NT2/D1 (cell line): ENCODE measurements at regions not wholly inside any gene's neighbourhood (a gene's known extent, or its start where the extent isn't known, plus 50 kb on each side); places are given as distances from the start of the nearest gene placed in this dataset.
"Not testable (repeated sequence)": the region's sequence is repeated elsewhere in the genome, so short reads cannot be mapped to it uniquely, and the experiment has no call there.

Experiments
- DNase-seq: peaks from one replicate; pipeline ENCODE4 v3.0.0-alpha.2; 2011; ENCODE audit warnings: low read depth, low spot score
- H3K27me3 ChIP-seq: 2 replicates; pipeline ENCODE4 v1.6.0; 2011; ENCODE audit warnings: mild to moderate bottlenecking; ENCODE audit not compliant: insufficient read length, insufficient read depth
- H3K36me3 ChIP-seq: 2 replicates; pipeline ENCODE4 v1.6.1; 2011; ENCODE audit warnings: mild to moderate bottlenecking, low read length, mixed read lengths; ENCODE audit not compliant: insufficient read depth, insufficient read length
- H3K4me1 ChIP-seq: 2 replicates; pipeline ENCODE4 v1.5.1; 2011; ENCODE audit not compliant: insufficient read depth, insufficient read length
- H3K4me3 ChIP-seq: 2 replicates; pipeline ENCODE4 v1.5.1; 2011; ENCODE audit warnings: low read depth; ENCODE audit not compliant: insufficient read length
- H3K9ac ChIP-seq: 2 replicates; pipeline ENCODE4 v1.6.0; 2011; ENCODE audit warnings: low read depth; ENCODE audit not compliant: insufficient read length
- H3K9me3 ChIP-seq: 2 replicates; pipeline ENCODE4 v1.5.1; 2011; ENCODE audit warnings: mild to moderate bottlenecking, low read length; ENCODE audit not compliant: insufficient read depth
- SUZ12 ChIP-seq: IDR thresholded peaks from 2 replicates; pipeline ENCODE4 v1.6.1; 2011; ENCODE audit not compliant: insufficient read length, insufficient read depth; ENCODE audit errors: extremely low read depth
- YY1 ChIP-seq: IDR thresholded peaks from 2 replicates; pipeline ENCODE4 v1.6.1; 2011; ENCODE audit not compliant: insufficient read length, insufficient read depth
- ZNF274 ChIP-seq: IDR thresholded peaks from 2 replicates; pipeline ENCODE4 v1.6.1; 2011; ENCODE audit warnings: mild to moderate bottlenecking, low read depth, low read length

DNA sequence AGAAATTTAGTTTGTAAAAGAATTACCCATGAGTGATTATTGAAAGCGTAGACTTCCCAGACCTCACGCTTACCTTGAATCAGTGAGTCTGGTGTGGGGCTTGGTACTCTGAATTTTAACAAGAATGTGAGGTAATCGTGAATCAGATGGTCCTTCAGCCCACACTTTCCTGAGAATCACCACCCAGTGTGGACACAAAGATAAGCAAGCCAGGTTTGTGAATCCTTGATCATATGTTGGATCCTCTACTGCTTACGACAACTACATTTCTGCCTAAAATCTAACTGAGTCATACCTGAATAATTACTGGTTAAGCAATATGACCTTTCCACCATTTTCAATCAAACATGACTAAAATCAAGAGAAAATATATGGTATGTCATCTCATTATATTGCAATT, 589.3 kb downstream of the TFAP2A start:
- Histone ChIP-seq H3K36me3 (no peaks in the 10 kb centered on the region), H3K9me3 (no peaks in the 10 kb centered on the region), H3K27me3 (no peaks in the 10 kb centered on the region), H3K4me3 (no peak overlapping the region), H3K9ac (no peak overlapping the region), H3K4me1 (no peaks in the 10 kb centered on the region)
- TF ChIP-seq ZNF274 = no peak
- no peak for TF ChIP-seq SUZ12
- no peak for TF ChIP-seq YY1
- DNase-seq = no peak

DNA sequence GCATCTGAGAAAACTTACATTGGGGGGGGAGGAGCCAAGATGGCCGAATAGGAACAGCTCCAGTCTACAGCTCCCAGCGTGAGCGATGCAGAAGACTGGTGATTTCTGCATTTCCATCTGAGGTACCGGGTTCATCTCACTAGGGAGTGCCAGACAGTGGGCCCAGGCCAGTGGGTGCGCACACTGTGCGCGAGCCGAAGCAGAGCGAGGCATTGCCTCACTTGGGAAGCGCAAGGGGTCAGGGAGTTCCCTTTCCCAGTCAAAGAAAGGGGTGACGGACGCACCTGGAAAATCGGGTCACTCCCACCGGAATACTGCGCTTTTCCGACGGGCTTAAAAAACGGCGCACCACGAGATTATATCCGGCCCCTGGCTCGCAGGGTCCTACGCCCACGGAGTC, 604.1 kb downstream of the TFAP2A start:
- H3K9me3 ChIP-seq = 0 out of 2 replicates have a peak, but pooled peaks cover 11% of the 10 kb centered on the region
- H3K4me3 ChIP-seq = peak overlapping the region; percentile 19
- H3K36me3 ChIP-seq, H3K27me3 ChIP-seq, DNase-seq, H3K4me1 ChIP-seq, H3K9ac ChIP-seq: not testable (repeated sequence)

GRCh38 chr6:9810286-9810685, 604.6 kb downstream of the TFAP2A start:
- H3K36me3 ChIP-seq = no peaks in the 10 kb centered on the region
- no peak for TF ChIP-seq SUZ12
- no peak for TF ChIP-seq YY1
- no peak for TF ChIP-seq ZNF274
- DNase-seq = peak; percentile 2
- H3K4me3 ChIP-seq = peak overlapping the region; percentile 19
- H3K27me3 ChIP-seq = no peaks in the 10 kb centered on the region
- 0 out of 2 replicates have a peak, but pooled peaks cover 11% of the 10 kb centered on the region for H3K9me3 ChIP-seq
- H3K9ac ChIP-seq = peak overlapping the region; percentile 44
- no peaks in the 10 kb centered on the region for H3K4me1 ChIP-seq

DNA sequence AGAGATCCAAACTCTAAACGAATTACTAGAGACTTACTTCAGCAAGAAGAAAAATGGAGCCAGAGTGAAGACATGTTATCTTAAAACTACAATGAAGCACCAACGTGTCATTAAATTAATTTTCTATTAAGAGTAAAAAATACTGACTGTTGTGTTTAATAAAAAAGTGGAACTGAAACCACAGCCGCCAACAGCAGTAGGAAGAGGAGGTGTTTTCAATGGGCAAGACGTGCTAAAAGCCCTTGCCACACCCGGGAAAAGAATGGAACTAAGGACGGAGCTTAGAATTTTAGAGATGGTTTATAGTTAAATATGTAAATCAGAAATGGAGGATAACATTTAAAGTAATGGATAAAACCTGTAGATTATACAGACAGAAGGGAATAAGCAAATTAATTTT, 608.7 kb downstream of the TFAP2A start:
- peaks cover 3% of the 10 kb centered on the region for H3K36me3 ChIP-seq
- no peak overlapping the region for H3K9ac ChIP-seq
- H3K9me3 ChIP-seq = 0 out of 2 replicates have a peak, but pooled peaks cover 11% of the 10 kb centered on the region
- TF ChIP-seq YY1 (no peak), SUZ12 (no peak)
- no peak for DNase-seq
- H3K27me3 ChIP-seq = no peaks in the 10 kb centered on the region
- H3K4me3 ChIP-seq = no peak overlapping the region
- no peaks in the 10 kb centered on the region for H3K4me1 ChIP-seq

DNA sequence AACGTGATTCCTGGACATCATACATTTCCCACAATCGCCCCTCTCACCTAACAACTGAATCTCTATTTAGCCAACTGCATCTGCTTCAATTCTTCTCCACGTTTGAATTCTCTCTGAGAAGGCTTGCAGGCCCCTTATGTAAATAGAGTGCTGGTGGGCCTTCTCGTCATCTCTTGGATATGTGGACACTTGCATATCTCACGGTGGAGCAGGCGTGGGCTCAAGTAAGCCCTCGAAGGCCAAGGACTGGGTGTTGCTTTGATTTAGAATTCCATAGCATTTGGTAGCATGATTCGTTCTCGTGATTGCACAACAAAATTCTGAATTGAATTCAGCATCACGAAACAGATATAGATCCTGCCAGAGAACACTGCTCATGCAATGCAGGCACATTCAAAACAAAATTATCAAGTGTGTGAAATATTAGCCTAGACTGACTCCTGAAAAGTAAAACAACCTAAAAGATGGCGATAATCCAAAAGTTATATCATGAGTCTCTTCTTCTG, 613.6 kb downstream of the TFAP2A start:
- Histone ChIP-seq H3K27me3 (no peaks in the 10 kb centered on the region), H3K4me3 (no peak overlapping the region), H3K4me1 (no peaks in the 10 kb centered on the region), H3K9me3 (no peaks in the 10 kb centered on the region), H3K36me3 (peaks cover 3% of the 10 kb centered on the region), H3K9ac (no peak overlapping the region)
- TF ChIP-seq SUZ12 = no peak
- TF ChIP-seq YY1 = no peak
- DNase-seq = no peak

- TF ChIP-seq YY1 = no peak
- TF ChIP-seq SUZ12 = no peak
- TF ChIP-seq ZNF274 = no peak
Measured at GRCh38 chr6:9799582-9799981, 615.3 kb downstream of the TFAP2A start.

DNA sequence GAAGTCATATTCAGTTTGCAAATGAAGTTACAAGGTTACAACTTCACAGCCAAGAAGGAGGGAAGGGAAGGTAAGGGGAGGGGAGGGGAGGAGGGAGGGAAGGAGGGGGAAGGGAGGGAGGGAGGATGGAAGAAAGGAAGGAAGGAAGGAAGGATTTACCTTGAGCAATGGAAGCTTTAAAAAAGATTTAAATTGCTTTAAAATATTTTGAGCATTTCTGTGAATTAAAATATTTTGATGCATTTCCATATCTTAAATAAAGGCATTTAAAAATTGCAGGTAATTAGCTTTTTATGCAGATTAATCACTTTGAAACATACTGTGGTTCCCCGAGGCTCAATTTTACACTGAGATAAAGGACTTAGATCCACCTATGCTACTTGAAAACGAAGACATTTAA, 618.0 kb downstream of the TFAP2A start:
- no peak for DNase-seq
- Histone ChIP-seq H3K27me3 (no peaks in the 10 kb centered on the region), H3K4me3 (no peak overlapping the region), H3K9me3 (no peaks in the 10 kb centered on the region), H3K36me3 (no peaks in the 10 kb centered on the region), H3K4me1 (no peaks in the 10 kb centered on the region), H3K9ac (no peak overlapping the region)
- no peak for TF ChIP-seq YY1
- no peak for TF ChIP-seq SUZ12
- no peak for TF ChIP-seq ZNF274

More at GRCh38 chr6:9799582-9799981, 615.3 kb downstream of the TFAP2A start:
- H3K36me3 ChIP-seq = peaks cover 3% of the 10 kb centered on the region
- no peaks in the 10 kb centered on the region for H3K9me3 ChIP-seq
- no peak overlapping the region for H3K9ac ChIP-seq
- no peak for DNase-seq
- no peak overlapping the region for H3K4me3 ChIP-seq
- H3K4me1 ChIP-seq = no peaks in the 10 kb centered on the region
- H3K27me3 ChIP-seq = no peaks in the 10 kb centered on the region

- H3K4me3 ChIP-seq = no peak overlapping the region
- no peaks in the 10 kb centered on the region for H3K9me3 ChIP-seq
- H3K9ac ChIP-seq = no peak overlapping the region
- no peaks in the 10 kb centered on the region for H3K27me3 ChIP-seq
- no peaks in the 10 kb centered on the region for H3K36me3 ChIP-seq
- no peak for TF ChIP-seq YY1
- TF ChIP-seq SUZ12 = no peak
- no peak for TF ChIP-seq ZNF274
- no peak for DNase-seq
- H3K4me1 ChIP-seq = no peaks in the 10 kb centered on the region
Measured at GRCh38 chr6:9795880-9796279, 619.0 kb downstream of the TFAP2A start.
